ENCODE measurements at regions not wholly inside any gene's neighbourhood (a gene's known extent, or its start where the extent isn't known, plus 50 kb on each side); places are given as distances from the start of the nearest gene placed in this dataset.
"Not testable (repeated sequence)": the region's sequence is repeated elsewhere in the genome, so short reads cannot be mapped to it uniquely, and the experiment has no call there.

GRCh38 chr9:73445384-73445783 is 293.7 kb downstream of the ANXA1 start:
- DNase-seq (ENCODE audit: extremely low read depth, low read depth, low spot score), result not testable (repeated sequence)

- DNase-seq (ENCODE audit: extremely low read depth, low read depth, low spot score), result no peak
These were observed 294.6 kb downstream of the ANXA1 start for GRCh38 chr9:73446306-73446705.

GRCh38 chr9:73451003-73451402 is 299.3 kb downstream of the ANXA1 start:
- DNase-seq (ENCODE audit: extremely low read depth, low read depth, low spot score), result no peak

GRCh38 chr9:73459817-73460216 is 308.2 kb downstream of the ANXA1 start:
- DNase-seq (ENCODE audit: extremely low read depth, low read depth, low spot score), result no peak

- DNase-seq (ENCODE audit: extremely low read depth, low read depth, low spot score), result no peak
These were observed 317.1 kb downstream of the ANXA1 start for GRCh38 chr9:73468716-73469115.

GRCh38 chr9:73470766-73471165 is 319.1 kb downstream of the ANXA1 start:
- DNase-seq (ENCODE audit: extremely low read depth, low read depth, low spot score), result no peak

GRCh38 chr9:73474002-73474600 is 322.4 kb downstream of the ANXA1 start:
- no peak for DNase-seq (ENCODE audit: extremely low read depth, low read depth, low spot score)

- no peak for DNase-seq (ENCODE audit: extremely low read depth, low read depth, low spot score)
These were observed 323.0 kb downstream of the ANXA1 start for GRCh38 chr9:73474625-73475024.

GRCh38 chr9:73494894-73495293 is 343.2 kb downstream of the ANXA1 start:
- DNase-seq (ENCODE audit: extremely low read depth, low read depth, low spot score), result no peak

GRCh38 chr9:73497796-73498195 is 346.1 kb downstream of the ANXA1 start:
- no peak for DNase-seq (ENCODE audit: extremely low read depth, low read depth, low spot score)

- no peak for DNase-seq (ENCODE audit: extremely low read depth, low read depth, low spot score)
These were observed 363.6 kb downstream of the ANXA1 start for GRCh38 chr9:73515216-73515615.

GRCh38 chr9:73523391-73523790 is 371.7 kb downstream of the ANXA1 start:
- no peak for DNase-seq (ENCODE audit: extremely low read depth, low read depth, low spot score)

- no peak for DNase-seq (ENCODE audit: extremely low read depth, low read depth, low spot score)
These were observed 373.7 kb downstream of the ANXA1 start for GRCh38 chr9:73525350-73525749.

- DNase-seq (ENCODE audit: extremely low read depth, low read depth, low spot score), result no peak
These were observed 375.9 kb downstream of the ANXA1 start for GRCh38 chr9:73527521-73527920.

- no peak for DNase-seq (ENCODE audit: extremely low read depth, low read depth, low spot score)
These were observed 377.3 kb downstream of the ANXA1 start for GRCh38 chr9:73528926-73529325.

- DNase-seq (ENCODE audit: extremely low read depth, low read depth, low spot score), result no peak
These were observed 378.0 kb downstream of the ANXA1 start for GRCh38 chr9:73529666-73530065.

- no peak for DNase-seq (ENCODE audit: extremely low read depth, low read depth, low spot score)
These were observed 379.4 kb downstream of the ANXA1 start for GRCh38 chr9:73531051-73531532.

- no peak for DNase-seq (ENCODE audit: extremely low read depth, low read depth, low spot score)
These were observed 380.0 kb downstream of the ANXA1 start for GRCh38 chr9:73531658-73532057.

GRCh38 chr9:73532985-73533384 is 381.3 kb downstream of the ANXA1 start:
- DNase-seq (ENCODE audit: extremely low read depth, low read depth, low spot score), result no peak

- DNase-seq (ENCODE audit: extremely low read depth, low read depth, low spot score), result no peak
These were observed 384.7 kb downstream of the ANXA1 start for GRCh38 chr9:73536403-73536802.

GRCh38 chr9:73537561-73537960 is 385.9 kb downstream of the ANXA1 start:
- DNase-seq (ENCODE audit: extremely low read depth, low read depth, low spot score), result no peak

- no peak for DNase-seq (ENCODE audit: extremely low read depth, low read depth, low spot score)
These were observed 388.3 kb downstream of the ANXA1 start for GRCh38 chr9:73539881-73540390.

- no peak for DNase-seq (ENCODE audit: extremely low read depth, low read depth, low spot score)
These were observed 390.3 kb downstream of the ANXA1 start for GRCh38 chr9:73541923-73542322.

Data from glomerular endothelial cell (primary cell).